ENCODE measurements at regions not wholly inside any gene's neighbourhood (a gene's known extent, or its start where the extent isn't known, plus 50 kb on each side); places are given as distances from the start of the nearest gene placed in this dataset.
A peak's percentile ranks its signal among the peaks of the same experiment; 100 is the strongest.

DNA sequence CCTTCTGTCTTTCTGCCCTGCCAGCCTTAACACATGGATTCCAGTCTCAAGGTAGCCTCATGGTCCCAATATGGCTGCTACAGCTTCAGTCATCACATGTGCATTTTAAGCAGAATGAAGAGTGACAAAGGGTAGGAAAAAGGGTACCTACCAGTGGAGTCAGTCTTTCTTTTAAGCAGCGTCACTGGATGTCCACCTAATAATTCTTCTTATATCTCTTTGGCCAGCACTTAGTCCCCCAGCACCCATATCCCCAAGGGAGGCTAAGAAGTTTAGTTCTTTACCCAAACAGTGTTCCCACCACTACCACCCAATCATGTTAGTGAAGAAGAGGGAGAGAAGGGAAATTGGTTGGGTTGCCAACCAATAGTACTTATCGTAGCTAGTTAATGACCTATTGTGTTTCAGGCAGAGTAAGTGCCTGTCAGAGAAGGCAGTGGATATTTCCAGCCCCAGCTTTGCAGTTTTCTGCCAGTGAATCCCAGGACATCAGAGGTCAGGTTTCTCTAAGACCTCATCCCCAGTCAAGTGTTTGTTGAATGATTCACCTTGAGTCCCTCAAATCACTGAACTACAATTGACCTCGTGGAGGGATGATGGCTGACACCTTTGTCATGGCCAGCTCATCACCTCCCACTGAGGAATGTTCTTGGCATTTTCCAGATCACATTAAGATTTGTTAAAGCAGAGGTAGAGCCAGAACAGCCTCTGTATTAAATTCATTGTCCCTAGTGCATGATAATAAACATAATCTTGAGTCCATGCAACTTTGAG is 250.9 kb upstream of the CRY1 start:
- H3K4me3 Mint-ChIP-seq: no peak overlapping the region
- H3K9me3 Mint-ChIP-seq: peaks cover 23% of the 10 kb centered on the region

GRCh38 chr12:107347261-107347660 is 253.9 kb upstream of the CRY1 start:
- Mint-ChIP-seq H3K9me3 (peaks cover 16% of the 10 kb centered on the region), H3K36me3 (ENCODE audit: low read depth) (no peaks in the 10 kb centered on the region), H3K4me1 (ENCODE audit: low read depth) (no peaks in the 10 kb centered on the region), H3K27me3 (ENCODE audit: insufficient read depth) (peaks cover 3% of the 10 kb centered on the region), H3K27ac (no peak overlapping the region), H3K4me3 (no peak overlapping the region)
- TF ChIP-seq, protein P1, sequence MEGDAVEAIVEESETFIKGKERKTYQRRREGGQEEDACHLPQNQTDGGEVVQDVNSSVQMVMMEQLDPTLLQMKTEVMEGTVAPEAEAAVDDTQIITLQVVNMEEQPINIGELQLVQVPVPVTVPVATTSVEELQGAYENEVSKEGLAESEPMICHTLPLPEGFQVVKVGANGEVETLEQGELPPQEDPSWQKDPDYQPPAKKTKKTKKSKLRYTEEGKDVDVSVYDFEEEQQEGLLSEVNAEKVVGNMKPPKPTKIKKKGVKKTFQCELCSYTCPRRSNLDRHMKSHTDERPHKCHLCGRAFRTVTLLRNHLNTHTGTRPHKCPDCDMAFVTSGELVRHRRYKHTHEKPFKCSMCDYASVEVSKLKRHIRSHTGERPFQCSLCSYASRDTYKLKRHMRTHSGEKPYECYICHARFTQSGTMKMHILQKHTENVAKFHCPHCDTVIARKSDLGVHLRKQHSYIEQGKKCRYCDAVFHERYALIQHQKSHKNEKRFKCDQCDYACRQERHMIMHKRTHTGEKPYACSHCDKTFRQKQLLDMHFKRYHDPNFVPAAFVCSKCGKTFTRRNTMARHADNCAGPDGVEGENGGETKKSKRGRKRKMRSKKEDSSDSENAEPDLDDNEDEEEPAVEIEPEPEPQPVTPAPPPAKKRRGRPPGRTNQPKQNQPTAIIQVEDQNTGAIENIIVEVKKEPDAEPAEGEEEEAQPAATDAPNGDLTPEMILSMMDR (IDR thresholded peaks at IDR 0.05): no peak
- no peak for DNase-seq

More for the DNA sequence above, 250.9 kb upstream of the CRY1 start:
- Mint-ChIP-seq H3K27me3 (ENCODE audit: insufficient read depth) (peaks cover 3% of the 10 kb centered on the region), H3K4me1 (ENCODE audit: low read depth) (no peaks in the 10 kb centered on the region), H3K36me3 (ENCODE audit: low read depth) (no peaks in the 10 kb centered on the region), H3K27ac (no peak overlapping the region)
- TF ChIP-seq, protein P1 (IDR thresholded peaks at IDR 0.05): no peak
- DNase-seq: no peak

DNA sequence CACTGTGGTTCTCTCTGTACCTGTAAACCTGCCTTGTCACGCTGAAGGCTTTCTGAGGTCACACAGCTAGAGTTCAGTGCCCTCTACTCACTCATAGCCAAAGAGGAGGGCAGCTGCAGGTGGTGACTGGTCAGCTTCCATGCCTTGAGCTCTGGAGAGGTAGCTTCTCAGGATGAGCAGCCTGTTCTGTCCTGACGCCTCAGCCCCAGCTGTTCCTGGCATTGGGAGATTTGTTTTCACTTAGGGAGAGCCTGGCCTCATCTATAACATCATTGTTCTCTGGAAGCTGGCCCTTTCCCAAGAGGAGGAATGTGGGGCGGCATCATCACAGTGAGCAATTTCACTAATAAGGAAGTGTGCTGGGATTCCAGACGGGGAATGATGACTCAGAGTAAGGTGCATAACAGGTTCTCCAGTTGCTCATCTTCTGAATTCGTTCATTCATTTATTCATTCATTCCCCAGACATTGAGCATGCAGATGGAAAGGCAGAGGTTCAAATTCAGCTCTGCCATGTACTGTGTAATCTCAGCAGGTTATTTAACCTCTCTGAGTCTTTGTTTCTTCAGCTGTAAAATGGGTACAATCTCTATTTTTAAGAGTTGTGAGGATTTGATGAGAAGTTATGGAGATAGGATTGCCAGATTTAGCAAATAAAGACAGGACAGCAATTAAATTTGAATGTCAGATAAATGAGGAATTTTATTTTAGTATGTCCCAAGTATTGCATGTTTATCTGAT is 255.8 kb upstream of the CRY1 start:
- Mint-ChIP-seq H3K9me3 (peaks cover 25% of the 10 kb centered on the region), H3K36me3 (ENCODE audit: low read depth) (no peaks in the 10 kb centered on the region), H3K27ac (no peak overlapping the region), H3K4me3 (no peak overlapping the region), H3K4me1 (ENCODE audit: low read depth) (no peaks in the 10 kb centered on the region), H3K27me3 (ENCODE audit: insufficient read depth) (peaks cover 3% of the 10 kb centered on the region)
- peak; percentile 22 for DNase-seq
- TF ChIP-seq, protein P1 (IDR thresholded peaks at IDR 0.05): no peak

- no peak overlapping the region for H3K4me3 Mint-ChIP-seq
- peaks cover 25% of the 10 kb centered on the region for H3K9me3 Mint-ChIP-seq
- DNase-seq: no peak
- no peak overlapping the region for H3K27ac Mint-ChIP-seq
- TF ChIP-seq, protein P1 (IDR thresholded peaks at IDR 0.05): no peak
- H3K4me1 Mint-ChIP-seq (ENCODE audit: low read depth): no peaks in the 10 kb centered on the region
- H3K36me3 Mint-ChIP-seq (ENCODE audit: low read depth): no peaks in the 10 kb centered on the region
- H3K27me3 Mint-ChIP-seq (ENCODE audit: insufficient read depth): peaks cover 4% of the 10 kb centered on the region
Measured at GRCh38 chr12:107349839-107350238, 256.5 kb upstream of the CRY1 start.

DNA sequence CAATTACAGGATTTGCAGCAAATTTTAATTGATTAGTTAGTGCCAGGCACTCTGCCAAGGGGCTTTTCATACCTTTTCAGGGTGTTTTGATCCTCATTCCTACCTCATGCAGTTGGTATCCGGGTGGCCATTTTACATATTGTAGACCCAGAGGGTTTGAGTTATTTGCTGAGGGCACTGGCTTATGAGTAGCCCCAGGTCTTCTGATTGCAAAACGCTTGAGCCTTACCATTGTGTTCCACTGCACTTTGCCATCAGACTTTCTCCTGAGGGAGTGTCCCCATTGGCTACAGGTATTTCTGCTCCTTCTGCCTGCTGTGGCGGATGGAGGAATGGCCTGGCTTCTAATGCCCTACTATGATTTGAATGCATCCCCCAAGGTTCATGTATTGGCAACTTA is 257.8 kb upstream of the CRY1 start:
- DNase-seq: no peak
- Mint-ChIP-seq H3K4me3 (no peak overlapping the region), H3K9me3 (peaks cover 21% of the 10 kb centered on the region), H3K27me3 (ENCODE audit: insufficient read depth) (peaks cover 3% of the 10 kb centered on the region), H3K27ac (no peak overlapping the region), H3K4me1 (ENCODE audit: low read depth) (no peaks in the 10 kb centered on the region), H3K36me3 (ENCODE audit: low read depth) (no peaks in the 10 kb centered on the region)
- TF ChIP-seq, protein P1 (IDR thresholded peaks at IDR 0.05): no peak
